Endothelial cell of umbilical vein (primary cell): ENCODE measurements at regions not wholly inside any gene's neighbourhood (a gene's known extent, or its start where the extent isn't known, plus 50 kb on each side); places are given as distances from the start of the nearest gene placed in this dataset.

Experiments used
- BruUV-seq: library from RNA; stranded (reverse); fragments of 400-500 nt; replicated peaks from 2 replicates; lab custom pipeline; 2021; lab: Mats Ljungman, UMichigan
- CTCF ChIA-PET: fragments of 300-600, 350-600 bp; sonication (Branson Sonifier 250); formaldehyde crosslinking; loops from one replicate; lab custom pipeline; 2021; ENCODE audit warnings: antibody characterized with exemption, inconsistent platforms; lab: Charles Lee
- POLR2A ChIA-PET: fragments of 300-600, 350-600 bp; sonication (Branson Sonifier 250); formaldehyde crosslinking; loops from one replicate; lab custom pipeline; 2021; ENCODE audit warnings: antibody characterized with exemption, inconsistent platforms; lab: Charles Lee
- DNase-seq: peaks from one replicate; pipeline ENCODE4 v3.0.0-alpha.2; 2011; ENCODE audit warnings: low read depth, low spot score
- FAIRE-seq: peaks from 2 replicates; lab custom pipeline; 2011; peaks lifted over from hg19 to GRCh38; lab: Jason Lieb, UNC
- H2AFZ ChIP-seq: 2 replicates; pipeline ENCODE4 v1.6.0; 2012; ENCODE audit warnings: low read depth, low read length, control low read depth, inconsistent platforms
- H3K27ac ChIP-seq: 2 replicates; pipeline ENCODE4 v1.5.1; 2011; ENCODE audit warnings: low read depth, mild to moderate bottlenecking, control low read depth, low read length, moderate library complexity; ENCODE audit not compliant: insufficient read depth
- H3K27me3 ChIP-seq, 2 experiments: 2 replicates each; pipeline versions ENCODE4 v1.6.0 to v1.6.1; 2011; ENCODE audit warnings: low read length in 2 of 2, mixed read lengths in 1 of 2; ENCODE audit not compliant: control insufficient read depth in 2 of 2, insufficient read depth in 2 of 2
- H3K36me3 ChIP-seq, 2 experiments: 2 replicates in 1 of 2; 3 replicates in 1 of 2; pipeline ENCODE4 v1.5.1; 2011; ENCODE audit warnings: low read length in 2 of 2, mild to moderate bottlenecking in 1 of 2, moderate library complexity in 1 of 2; ENCODE audit not compliant: control insufficient read depth in 2 of 2, insufficient read depth in 2 of 2; ENCODE audit errors: extremely low read depth in 1 of 2
- H3K4me1 ChIP-seq: 3 replicates; pipeline ENCODE4 v1.5.1; 2011; ENCODE audit warnings: mild to moderate bottlenecking, low read length; ENCODE audit not compliant: control insufficient read depth, insufficient read depth; ENCODE audit errors: extremely low read depth
- H3K4me2 ChIP-seq: 2 replicates; pipeline ENCODE4 v1.6.1; 2011; ENCODE audit warnings: low read length, control low read depth, mixed read lengths; ENCODE audit not compliant: insufficient read depth
- H3K4me3 ChIP-seq, 3 experiments: fragments of 200-600 bp in 1 of 3; sonication (generic), shearing (Covaris generic) in 1 of 3; replicated peaks in 1 of 3; 2 replicates each; pipeline ENCODE4 v1.5.1; 2011 to 2016; ENCODE audit warnings: control low read depth in 3 of 3, low read length in 3 of 3, mild to moderate bottlenecking in 2 of 3, inconsistent platforms in 1 of 3, low read depth in 1 of 3, moderate library complexity in 1 of 3; ENCODE audit not compliant: insufficient read depth in 1 of 3
- H3K79me2 ChIP-seq: 2 replicates; pipeline ENCODE4 v1.6.0; 2012; ENCODE audit warnings: low read length, inconsistent platforms; ENCODE audit not compliant: control insufficient read depth, insufficient read depth
- H3K9ac ChIP-seq: replicated peaks from 2 replicates; pipeline ENCODE3; 2011; ENCODE audit warnings: low read length, control low read depth; ENCODE audit not compliant: insufficient read depth; ENCODE audit errors: extremely low read depth
- H3K9me1 ChIP-seq: replicated peaks from 3 replicates; pipeline ENCODE4 v1.6.0; 2011; ENCODE audit warnings: mild to moderate bottlenecking, low read length; ENCODE audit not compliant: control insufficient read depth, insufficient read depth; ENCODE audit errors: extremely low read depth
- H3K9me3 ChIP-seq: replicated peaks from 2 replicates; pipeline ENCODE4 v1.5.1; 2012; ENCODE audit warnings: low read length, inconsistent platforms; ENCODE audit not compliant: control insufficient read depth, insufficient read depth
- H4K20me1 ChIP-seq: replicated peaks from 2 replicates; pipeline ENCODE3; 2011; ENCODE audit warnings: mild to moderate bottlenecking, low read length; ENCODE audit not compliant: control insufficient read depth, insufficient read depth; ENCODE audit errors: extremely low read depth
- CTCF ChIP-seq, 2 donors: IDR thresholded peaks; 1 replicate in 1 of 2; 2 replicates in 1 of 2; pipeline ENCODE4 v1.5.1; 2011; ENCODE audit warnings: low read length in 2 of 2, mild to moderate bottlenecking in 2 of 2, moderate library complexity in 2 of 2, control low read depth in 1 of 2, inconsistent platforms in 1 of 2, low read depth in 1 of 2; ENCODE audit not compliant: insufficient read depth in 1 of 2; ENCODE audit errors: extremely low read depth in 1 of 2
- EZH2 ChIP-seq: IDR thresholded peaks from 2 replicates; pipeline ENCODE4 v1.6.1; 2012; ENCODE audit warnings: borderline replicate concordance, low read depth, mild to moderate bottlenecking, moderate library complexity, low read length, inconsistent platforms; ENCODE audit not compliant: severe bottlenecking
- FOS ChIP-seq: IDR thresholded peaks from 2 replicates; pipeline ENCODE4 v1.6.1; 2011; ENCODE audit warnings: mild to moderate bottlenecking, low read length, moderate library complexity, borderline replicate concordance; ENCODE audit not compliant: insufficient read depth
- GATA2 ChIP-seq: IDR thresholded peaks from 2 replicates; pipeline ENCODE4 v1.7.0; 2011; ENCODE audit warnings: low read depth, mild to moderate bottlenecking, moderate library complexity, mixed read lengths, low read length; ENCODE audit not compliant: insufficient read length, insufficient read depth
- JUN ChIP-seq: IDR thresholded peaks from 2 replicates; pipeline ENCODE4 v1.6.1; 2011; ENCODE audit warnings: borderline replicate concordance, low read depth; ENCODE audit not compliant: insufficient read length, insufficient read depth
- MAX ChIP-seq: IDR thresholded peaks from 2 replicates; pipeline ENCODE4 v1.6.1; 2011; ENCODE audit not compliant: insufficient read depth, insufficient read length
- MYC ChIP-seq: IDR thresholded peaks from one replicate; pipeline ENCODE4 v1.6.1; 2011; ENCODE audit warnings: mild to moderate bottlenecking, low read depth, low read length
- POLR2A ChIP-seq: IDR thresholded peaks from 2 replicates; pipeline ENCODE4 v1.6.1; 2012; ENCODE audit warnings: low read depth, mild to moderate bottlenecking, control low read depth, low read length
- POLR2AphosphoS5 ChIP-seq: IDR thresholded peaks from 2 replicates; pipeline ENCODE4 v1.6.1; 2012; ENCODE audit warnings: low read depth, mild to moderate bottlenecking, control low read depth, low read length, moderate library complexity; ENCODE audit not compliant: insufficient read depth
- dilution Hi-C: fragments of 300-500 bp; cut with MboI; formaldehyde crosslinking; loops from one replicate; pipeline ENCODE4 v1.15.0; 2019; ENCODE audit warnings: low sequenced_read_pairs; ENCODE audit not compliant: extremely low pct_ligation_motif_present
- intact Hi-C: fragments of 100-400 bp; cut with micrococcal nuclease; formaldehyde crosslinking; loops from one replicate; pipeline ENCODE4 v1.10.0; 2022

DNA sequence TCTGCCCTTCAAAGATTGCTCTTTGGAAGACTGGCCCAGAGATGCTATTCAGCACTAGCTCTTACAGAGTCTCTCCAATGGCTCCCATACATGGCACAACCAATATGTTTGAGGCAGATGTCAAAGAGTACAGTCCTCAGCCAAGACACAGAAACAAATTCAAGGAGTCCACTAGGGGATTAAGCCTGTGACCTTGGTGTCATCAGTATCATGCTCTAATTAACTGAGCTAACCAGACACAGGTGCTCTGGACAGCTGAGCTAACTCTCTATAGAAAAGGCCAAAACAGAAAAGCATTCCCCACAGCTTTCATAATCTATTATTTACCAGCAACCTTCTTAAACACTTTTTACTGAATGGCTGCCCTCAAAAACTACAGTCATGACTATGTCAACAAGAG, 666.0 kb upstream of the PLXNA2 start:
- CTCF ChIA-PET = no interaction called here
- no TSS peak for BruUV-seq

GRCh38 chr1:208917281-208917680, 666.2 kb upstream of the CAMK1G start:
- no peaks in the 10 kb centered on the region for H3K79me2 ChIP-seq
- no peak for DNase-seq
- no peak overlapping the region for H3K27ac ChIP-seq
- dilution Hi-C loops = no loop called here
- no peak overlapping the region for H3K4me3 ChIP-seq
- TF ChIP-seq EZH2 (no peak), JUN (no peak), POLR2A (no peak), MAX (no peak), MYC (no peak), GATA2 (no peak), POLR2AphosphoS5 (no peak), FOS (no peak), CTCF (IDR thresholded peaks at IDR 0.05; ENCODE audit: extremely low read depth in 1 of 2, insufficient read depth in 1 of 2, low read depth in 1 of 2, low read length in 2 of 2) (no peak)
- no peak overlapping the region for H3K9ac ChIP-seq
- H2AFZ ChIP-seq = no peak overlapping the region
- intact Hi-C loops = no loop called here
- H3K9me1 ChIP-seq = no peaks in the 10 kb centered on the region
- H3K36me3 ChIP-seq = no peaks in the 10 kb centered on the region
- H3K4me1 ChIP-seq = peaks cover 11% of the 10 kb centered on the region
- no peaks in the 10 kb centered on the region for H3K9me3 ChIP-seq
- no TSS peak for BruUV-seq
- FAIRE-seq = no peak
- CTCF ChIA-PET = interaction anchor here (1.1 kb wide), 1 partner anchor 28 kb away, joined by 3 read pairs; no protein-coding TSS in a partner anchor
- POLR2A ChIA-PET = no interaction called here
- no peaks in the 10 kb centered on the region for H3K27me3 ChIP-seq
- H4K20me1 ChIP-seq = no peaks in the 10 kb centered on the region
- no peak overlapping the region for H3K4me2 ChIP-seq

More for the DNA sequence above, 666.0 kb upstream of the PLXNA2 start:
- H3K4me1 ChIP-seq = no peaks in the 10 kb centered on the region
- intact Hi-C loops = no loop called here
- no peak overlapping the region for H3K4me2 ChIP-seq
- DNase-seq (no peak), FAIRE-seq (no peak)
- H3K27me3 ChIP-seq = peaks cover 0 to 2% of the 10 kb centered on the region in 2 experiments
- H3K9ac ChIP-seq = no peak overlapping the region
- no peaks in the 10 kb centered on the region for H3K9me3 ChIP-seq
- no peaks in the 10 kb centered on the region for H3K9me1 ChIP-seq
- no peak overlapping the region for H3K4me3 ChIP-seq
- POLR2A ChIA-PET = no interaction called here
- H2AFZ ChIP-seq = no peak overlapping the region
- no peaks in the 10 kb centered on the region for H3K36me3 ChIP-seq
- H3K27ac ChIP-seq = no peak overlapping the region
- H4K20me1 ChIP-seq = no peaks in the 10 kb centered on the region
- TF ChIP-seq MAX (no peak), FOS (no peak), POLR2A (no peak), JUN (no peak), EZH2 (no peak), MYC (no peak)
- dilution Hi-C loops = no loop called here
- no peaks in the 10 kb centered on the region for H3K79me2 ChIP-seq
